CD14-positive monocyte (primary cell): ENCODE measurements at regions not wholly inside any gene's neighbourhood (a gene's known extent, or its start where the extent isn't known, plus 50 kb on each side); places are given as distances from the start of the nearest gene placed in this dataset.

Experiments used
- DNase-seq, 3 donors: peaks; one replicate each; pipeline ENCODE4 v3.0.0-alpha.2; 2011 to 2022
- H2AFZ ChIP-seq: 2 replicates; pipeline ENCODE4 v1.6.0; 2012; ENCODE audit warnings: mild to moderate bottlenecking, low read depth, low read length, inconsistent platforms; ENCODE audit not compliant: insufficient read depth, poor library complexity, severe bottlenecking
- H3K27ac ChIP-seq, 2 donors: 1 replicate in 1 of 2; 2 replicates in 1 of 2; pipeline ENCODE4 v1.5.1; 2012 to 2013; ENCODE audit warnings: low read length in 2 of 2, control low read depth in 1 of 2, inconsistent platforms in 1 of 2, low read depth in 1 of 2, mild to moderate bottlenecking in 1 of 2
- H3K27me3 ChIP-seq, 2 donors: one replicate each; pipeline versions ENCODE4 v1.6.0 to v1.6.1; 2011 to 2013; ENCODE audit warnings: low read length in 2 of 2; ENCODE audit not compliant: control insufficient read depth in 2 of 2, insufficient read depth in 2 of 2
- H3K36me3 ChIP-seq, 2 donors: replicated peaks in 1 of 2; 1 replicate in 1 of 2; 2 replicates in 1 of 2; pipeline versions ENCODE4 v1.5.1 to v1.6.1; 2012 to 2013; ENCODE audit warnings: low read length in 2 of 2, control low read depth in 1 of 2, inconsistent platforms in 1 of 2, mild to moderate bottlenecking in 1 of 2; ENCODE audit not compliant: insufficient read depth in 2 of 2, control insufficient read depth in 1 of 2
- H3K4me1 ChIP-seq, 2 donors: 1 replicate in 1 of 2; 2 replicates in 1 of 2; pipeline versions ENCODE4 v1.5.1 to v1.6.1; 2012 to 2013; ENCODE audit warnings: low read length in 2 of 2, control low read depth in 1 of 2, inconsistent platforms in 1 of 2, mild to moderate bottlenecking in 1 of 2, moderate library complexity in 1 of 2; ENCODE audit not compliant: insufficient read depth in 2 of 2, control insufficient read depth in 1 of 2
- H3K4me2 ChIP-seq: replicated peaks from 2 replicates; pipeline ENCODE3; 2012; ENCODE audit warnings: low read length, moderate library complexity, mild to moderate bottlenecking; ENCODE audit not compliant: poor library complexity, severe bottlenecking; ENCODE audit errors: extremely low read depth
- H3K4me3 ChIP-seq, 3 experiments: fragments of 200-600 bp in 1 of 3; sonication (generic) in 1 of 3; replicated peaks in 1 of 3; 1 replicate in 2 of 3; 2 replicates in 1 of 3; pipeline ENCODE4 v1.5.1; 2011 to 2013; ENCODE audit warnings: low read length in 3 of 3, mild to moderate bottlenecking in 3 of 3, control low read depth in 2 of 3, low read depth in 2 of 3, inconsistent platforms in 1 of 3, moderate library complexity in 1 of 3
- H3K79me2 ChIP-seq: 2 replicates; pipeline ENCODE4 v1.6.0; 2012; ENCODE audit warnings: mild to moderate bottlenecking, control low read depth, inconsistent platforms, low read length, moderate library complexity; ENCODE audit not compliant: insufficient read depth
- H3K9ac ChIP-seq: 2 replicates; pipeline ENCODE4 v1.6.0; 2017; ENCODE audit warnings: low read length, mild to moderate bottlenecking; ENCODE audit not compliant: insufficient read depth, poor library complexity, severe bottlenecking
- H3K9me3 ChIP-seq, 2 donors: replicated peaks in 1 of 2; 1 replicate in 1 of 2; 2 replicates in 1 of 2; pipeline versions ENCODE4 v1.5.1 to v1.6.1; 2012 to 2013; ENCODE audit warnings: low read length in 2 of 2, control low read depth in 1 of 2; ENCODE audit not compliant: control insufficient read depth in 1 of 2, insufficient read depth in 1 of 2
- H4K20me1 ChIP-seq: 2 replicates; pipeline ENCODE4 v1.6.0; 2012; ENCODE audit warnings: mild to moderate bottlenecking, low read length, control low read depth, moderate library complexity; ENCODE audit not compliant: insufficient read depth
- H3K27ac Mint-ChIP-seq, 7 donors: one replicate each; pipeline ENCODE4 v1.8.0; 2020; ENCODE audit warnings: mild to moderate bottlenecking in 7 of 7, mixed read lengths in 7 of 7, moderate library complexity in 6 of 7, inconsistent platforms in 2 of 7
- H3K27me3 Mint-ChIP-seq, 3 donors: one replicate each; pipeline ENCODE4 v1.8.0; 2021 to 2022; ENCODE audit warnings: low read depth in 3 of 3, mild to moderate bottlenecking in 3 of 3, mixed read lengths in 3 of 3, moderate library complexity in 3 of 3, inconsistent platforms in 1 of 3
- H3K36me3 Mint-ChIP-seq, 2 donors: one replicate each; pipeline ENCODE4 v1.8.0; 2020; ENCODE audit warnings: mixed read lengths in 2 of 2, inconsistent platforms in 1 of 2, mild to moderate bottlenecking in 1 of 2
- H3K4me1 Mint-ChIP-seq: one replicate; pipeline ENCODE4 v1.8.0; 2020; ENCODE audit warnings: mild to moderate bottlenecking, mixed read lengths
- H3K4me3 Mint-ChIP-seq, 2 donors: one replicate each; pipeline ENCODE4 v1.8.0; 2020; ENCODE audit warnings: mild to moderate bottlenecking in 2 of 2, mixed read lengths in 2 of 2, moderate library complexity in 1 of 2
- H3K9me3 Mint-ChIP-seq, 7 donors: one replicate each; pipeline ENCODE4 v1.8.0; 2020 to 2022; ENCODE audit warnings: mixed read lengths in 7 of 7, mild to moderate bottlenecking in 6 of 7, moderate library complexity in 6 of 7, inconsistent platforms in 2 of 7
- WGBS: methylation state at CpG from one replicate; pipeline ENCODE4 v1.1.5; 2013; ENCODE audit warnings: missing lambda C conversion rate; ENCODE audit not compliant: insufficient coverage; 5-methylcytosine and 5-hydroxymethylcytosine counted together
- intact Hi-C, 2 donors: fragments of 100-400 bp; cut with micrococcal nuclease; formaldehyde crosslinking; loops; one replicate each; pipeline versions ENCODE4 v1.15.0 to v1.15.1; 2023
- TF ChIP-seq, protein P1 (sequence below): fragments of 200-600 bp; IDR thresholded peaks from one replicate; pipeline ENCODE4 v1.8.0; 2022; ENCODE audit warnings: antibody characterized with exemption, mild to moderate bottlenecking

DNA sequence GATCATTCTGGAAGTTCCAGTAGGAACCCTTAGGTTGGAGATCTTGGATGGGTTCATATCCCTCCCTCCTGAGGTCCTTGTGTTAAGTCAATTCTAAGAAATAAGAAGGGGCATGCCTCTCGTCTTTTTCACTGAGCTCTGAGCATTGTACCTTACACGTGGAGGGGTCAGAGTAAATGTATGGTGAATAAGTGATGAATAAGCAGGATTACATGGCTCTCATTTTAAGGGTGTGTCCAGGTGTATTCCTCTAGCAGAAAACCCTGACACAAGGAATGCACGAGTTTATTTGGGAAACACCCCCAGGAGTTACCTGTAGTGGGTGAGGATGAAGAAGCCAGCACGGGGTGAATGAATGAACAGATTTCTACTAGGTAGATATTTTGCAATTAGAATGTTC lies 400.2 kb downstream of the KIF16B start:
- TF ChIP-seq, protein P1, sequence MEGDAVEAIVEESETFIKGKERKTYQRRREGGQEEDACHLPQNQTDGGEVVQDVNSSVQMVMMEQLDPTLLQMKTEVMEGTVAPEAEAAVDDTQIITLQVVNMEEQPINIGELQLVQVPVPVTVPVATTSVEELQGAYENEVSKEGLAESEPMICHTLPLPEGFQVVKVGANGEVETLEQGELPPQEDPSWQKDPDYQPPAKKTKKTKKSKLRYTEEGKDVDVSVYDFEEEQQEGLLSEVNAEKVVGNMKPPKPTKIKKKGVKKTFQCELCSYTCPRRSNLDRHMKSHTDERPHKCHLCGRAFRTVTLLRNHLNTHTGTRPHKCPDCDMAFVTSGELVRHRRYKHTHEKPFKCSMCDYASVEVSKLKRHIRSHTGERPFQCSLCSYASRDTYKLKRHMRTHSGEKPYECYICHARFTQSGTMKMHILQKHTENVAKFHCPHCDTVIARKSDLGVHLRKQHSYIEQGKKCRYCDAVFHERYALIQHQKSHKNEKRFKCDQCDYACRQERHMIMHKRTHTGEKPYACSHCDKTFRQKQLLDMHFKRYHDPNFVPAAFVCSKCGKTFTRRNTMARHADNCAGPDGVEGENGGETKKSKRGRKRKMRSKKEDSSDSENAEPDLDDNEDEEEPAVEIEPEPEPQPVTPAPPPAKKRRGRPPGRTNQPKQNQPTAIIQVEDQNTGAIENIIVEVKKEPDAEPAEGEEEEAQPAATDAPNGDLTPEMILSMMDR = no peak
- DNase-seq = no peak
- H3K36me3 Mint-ChIP-seq = no peaks in the 10 kb centered on the region
- WGBS = 100% methylated on average over 1 of the region's 4 CpGs
- no peak overlapping the region for H3K27ac Mint-ChIP-seq
- Histone ChIP-seq H3K36me3 (no peaks in the 10 kb centered on the region), H3K4me2 (no peak overlapping the region), H3K27me3 (no peaks in the 10 kb centered on the region), H3K27ac (no peak overlapping the region), H2AFZ (no peak overlapping the region), H3K4me3 (no peak overlapping the region), H3K9me3 (no peaks in the 10 kb centered on the region), H4K20me1 (no peaks in the 10 kb centered on the region), H3K79me2 (no peaks in the 10 kb centered on the region), H3K4me1 (no peaks in the 10 kb centered on the region), H3K9ac (no peak overlapping the region)
- peaks cover 0 to 2% (median 0%) of the 10 kb centered on the region in 3 donors for H3K27me3 Mint-ChIP-seq
- H3K4me3 Mint-ChIP-seq = no peak overlapping the region
- peaks cover 2 to 10% (median 7%) of the 10 kb centered on the region in 7 donors for H3K9me3 Mint-ChIP-seq
- no peaks in the 10 kb centered on the region for H3K4me1 Mint-ChIP-seq
- intact Hi-C loops = no loop called here

DNA sequence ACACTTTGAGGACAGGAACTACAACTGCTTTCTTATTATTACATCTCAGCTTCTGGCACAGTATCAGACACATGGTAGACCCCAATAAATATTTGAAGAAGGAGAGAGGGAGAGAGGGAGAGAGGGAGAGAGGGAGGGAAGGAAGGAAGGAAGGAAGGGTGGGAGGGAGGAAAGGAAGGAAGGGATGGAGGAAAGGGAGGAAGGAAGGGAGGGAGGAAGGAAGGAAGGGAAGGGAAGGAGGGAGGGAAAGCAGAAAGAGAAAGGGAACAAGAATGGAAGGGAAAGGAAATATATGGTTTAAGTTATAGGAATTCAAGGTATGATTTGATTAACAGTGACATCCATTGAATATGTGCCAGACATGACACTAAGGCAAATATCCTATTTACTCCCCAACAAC lies 402.1 kb downstream of the KIF16B start:
- no peaks in the 10 kb centered on the region for H3K4me1 Mint-ChIP-seq
- peaks cover 2 to 11% (median 5%) of the 10 kb centered on the region in 7 donors for H3K9me3 Mint-ChIP-seq

More for the DNA sequence above, 402.1 kb downstream of the KIF16B start:
- H3K4me3 Mint-ChIP-seq = no peak overlapping the region
- TF ChIP-seq, protein P1 = no peak
- H3K4me2 ChIP-seq = no peak overlapping the region
- H4K20me1 ChIP-seq = no peaks in the 10 kb centered on the region
- H3K27ac ChIP-seq = no peak overlapping the region
- no peak for DNase-seq
- no peaks in the 10 kb centered on the region for H3K79me2 ChIP-seq
- no peak overlapping the region for H3K4me3 ChIP-seq
- no peaks in the 10 kb centered on the region for H3K36me3 ChIP-seq
- no peaks in the 10 kb centered on the region for H3K27me3 ChIP-seq
- H3K9ac ChIP-seq = no peak overlapping the region
- H3K36me3 Mint-ChIP-seq = no peaks in the 10 kb centered on the region
- intact Hi-C loops = no loop called here
- no peaks in the 10 kb centered on the region for H3K9me3 ChIP-seq
- no peak overlapping the region for H3K27ac Mint-ChIP-seq
- H3K4me1 ChIP-seq = no peaks in the 10 kb centered on the region
- peaks cover 0 to 2% (median 0%) of the 10 kb centered on the region in 3 donors for H3K27me3 Mint-ChIP-seq
- H2AFZ ChIP-seq = no peak overlapping the region
